Stimulated activated CD8-positive, alpha-beta memory T cell treated with anti-CD3 and anti-CD28 coated beads, Interleukin-12 subunit alpha, Interleukin-12 subunit beta, amount 100 ng/mL, for 24 hours (primary cell): ENCODE measurements at regions not wholly inside any gene's neighbourhood (a gene's known extent, or its start where the extent isn't known, plus 50 kb on each side); places are given as distances from the start of the nearest gene placed in this dataset.

Experiments used
- DNase-seq: peaks from one replicate; pipeline ENCODE4 v3.0.0-alpha.2; 2020; ENCODE audit errors: extremely low read depth

DNA sequence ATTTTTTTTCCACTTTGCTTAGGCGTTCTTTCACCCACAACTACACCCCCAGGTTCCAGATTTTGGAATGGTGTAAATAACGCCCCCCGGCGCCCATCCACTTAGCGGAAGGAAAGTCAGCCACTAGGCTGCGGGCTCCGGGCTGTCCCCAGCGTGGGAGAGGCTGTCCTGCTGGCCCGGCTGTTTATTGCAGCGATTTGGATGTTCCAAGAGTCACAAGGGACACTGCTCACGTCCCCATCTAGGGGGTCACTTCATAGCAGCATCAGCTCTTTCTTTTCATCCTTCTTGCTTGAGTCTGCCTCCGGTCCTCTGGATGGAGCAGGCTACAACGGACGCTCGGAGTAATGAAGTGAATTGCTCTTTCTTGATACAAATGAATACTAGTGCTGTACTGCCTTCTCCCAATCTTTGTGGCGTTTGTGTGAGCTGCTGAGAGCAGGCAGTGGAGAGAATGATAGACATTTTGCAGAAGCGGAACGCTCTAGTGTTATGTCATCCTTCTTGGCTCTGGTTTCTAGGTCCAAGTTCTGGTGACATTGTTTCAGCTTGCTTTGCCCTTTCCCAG, 50.7 kb upstream of the PAIP2B start:
- DNase-seq, result no peak

DNA sequence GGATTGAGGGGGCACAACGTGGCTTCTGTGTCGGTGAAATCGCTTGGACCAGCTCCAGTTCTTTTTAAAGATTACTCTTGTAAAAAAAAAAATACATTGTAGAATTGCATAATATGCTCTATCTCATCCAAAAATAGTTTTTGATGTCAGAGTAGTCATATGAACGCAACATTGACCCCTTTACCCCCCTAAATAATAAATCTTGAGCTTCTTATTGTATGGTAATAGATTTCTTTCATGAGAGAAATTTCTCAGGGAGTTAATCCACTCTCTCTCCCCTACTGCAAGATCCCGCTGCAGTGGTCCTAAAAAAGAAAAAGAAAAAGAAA, 50.2 kb upstream of the PAIP2B start:
- DNase-seq, result no peak

DNA sequence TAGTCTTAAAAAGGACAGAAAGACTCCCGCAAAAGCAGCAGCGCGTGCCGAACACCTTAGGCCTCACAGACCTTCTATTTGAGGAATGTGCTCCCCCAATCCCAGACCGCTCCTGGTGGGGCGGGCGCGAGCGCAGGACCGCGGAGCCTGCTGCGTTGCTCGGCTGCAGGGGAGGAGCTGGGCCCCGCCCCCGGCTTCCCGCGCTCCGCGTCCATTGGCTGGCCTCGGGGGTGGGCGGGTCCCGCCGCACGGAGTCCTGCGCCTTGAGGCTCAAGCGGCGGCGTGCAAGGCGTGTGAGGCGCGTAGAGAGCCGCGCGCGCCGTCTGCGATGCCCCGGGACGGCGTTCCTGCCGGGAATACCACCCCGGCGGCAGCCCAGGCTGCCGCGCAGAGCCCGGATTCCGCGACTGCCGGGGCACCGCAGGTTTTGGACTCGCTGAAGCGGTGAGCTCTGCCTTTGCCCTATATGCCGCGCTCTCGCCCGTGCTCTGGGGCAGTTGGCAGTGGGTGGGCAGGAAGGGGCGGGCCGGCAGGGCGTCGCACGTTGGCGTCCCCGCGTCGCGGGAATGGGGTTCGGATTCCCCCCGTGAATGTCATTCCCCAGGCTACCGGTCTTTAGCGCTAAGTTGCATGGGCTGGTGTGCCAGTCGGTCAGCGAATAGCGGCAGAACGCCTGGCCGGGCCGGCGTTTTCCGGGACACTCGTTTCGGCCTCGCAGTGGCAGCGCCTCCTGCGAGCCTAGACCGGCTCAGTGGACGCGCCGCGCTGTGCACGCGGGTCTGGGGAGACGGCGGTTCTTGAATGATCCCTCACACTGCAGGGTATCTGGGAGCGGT, 49.6 kb upstream of the PAIP2B start:
- peak; percentile 77 for DNase-seq
